ENCODE measurements at regions not wholly inside any gene's neighbourhood (a gene's known extent, or its start where the extent isn't known, plus 50 kb on each side); places are given as distances from the start of the nearest gene placed in this dataset.

DNA sequence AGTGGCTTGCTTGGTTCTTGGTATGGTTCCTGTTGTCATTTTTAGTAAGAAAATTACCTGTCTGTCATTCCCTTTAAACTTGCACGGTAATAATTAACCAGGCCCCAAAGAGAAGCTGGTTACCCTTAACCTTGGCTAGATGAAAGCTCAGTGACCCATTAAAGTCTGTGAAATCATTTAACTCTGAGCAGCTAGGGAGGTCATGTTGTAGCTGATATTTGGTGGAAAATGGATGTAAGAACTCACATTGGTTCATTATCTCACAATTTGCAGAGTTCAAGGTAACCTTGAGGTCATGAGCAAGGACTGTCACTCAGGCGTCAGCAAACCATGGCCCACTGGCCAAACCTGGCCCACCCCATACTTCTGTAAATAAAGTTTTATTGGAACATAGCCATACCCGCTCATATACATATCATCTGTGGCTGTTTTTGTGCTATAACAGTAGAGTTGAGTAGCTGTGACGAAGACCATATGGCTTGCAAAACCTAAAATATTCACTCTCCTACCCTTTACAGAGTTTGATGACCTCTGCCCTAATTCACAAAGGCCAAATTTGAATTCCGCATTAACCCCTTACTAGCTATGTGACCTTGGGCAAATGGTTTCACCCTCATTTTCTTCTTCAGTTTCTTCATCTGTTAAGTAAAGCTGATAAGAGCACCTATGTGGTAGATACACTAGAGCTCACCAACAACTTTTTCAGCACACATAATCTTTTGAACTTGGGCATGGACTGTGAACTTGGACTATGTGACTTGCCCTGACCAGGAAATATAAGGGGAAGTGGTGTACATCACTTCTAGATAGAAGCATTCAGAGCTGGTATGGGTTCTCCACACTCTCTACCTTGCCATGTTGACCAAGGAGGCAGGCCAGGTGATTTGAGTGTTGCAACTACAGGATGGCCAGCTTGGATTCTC lies 61.5 kb upstream of the CPEB4 start:
- no peak overlapping the region for H2AFZ ChIP-seq (ENCODE audit: low read length)
- H3K79me2 ChIP-seq (ENCODE audit: control insufficient read depth in 1 of 2, insufficient read depth in 2 of 2, low read length in 2 of 2) = no peaks in the 10 kb centered on the region
- H3K9me3 ChIP-seq (ENCODE audit: insufficient read depth in 2 of 2, low read depth in 1 of 2, low read length in 1 of 2) = no peaks in the 10 kb centered on the region
- H3K23ac ChIP-seq (ENCODE audit: insufficient read length) = no peak overlapping the region
- H3K23me2 ChIP-seq (ENCODE audit: low read depth, low read length) = no peaks in the 10 kb centered on the region
- H2BK12ac ChIP-seq (ENCODE audit: low read depth, low read length) = no peak overlapping the region
- H4K8ac ChIP-seq (ENCODE audit: extremely low read depth, insufficient read depth, low read length) = no peak overlapping the region
- H3K18ac ChIP-seq (ENCODE audit: extremely low read depth, low read length) = no peak overlapping the region
- H4K91ac ChIP-seq (replicated peaks; ENCODE audit: insufficient read length, low read length) = no peak overlapping the region
- H3K4ac ChIP-seq (replicated peaks; ENCODE audit: insufficient read length, low read depth, low read length) = no peak overlapping the region
- H3K36me3 ChIP-seq (ENCODE audit: control insufficient read depth in 2 of 4, insufficient read depth in 4 of 4, low read length in 3 of 4) = no peaks in the 10 kb centered on the region
- H3K27me3 ChIP-seq (replicated peaks in 1 of 4; ENCODE audit: control insufficient read depth in 3 of 4, extremely low read depth in 1 of 4, insufficient read depth in 3 of 4, low read length in 3 of 4) = no peaks in the 10 kb centered on the region; a peak in 1 of 7 replicates
- no peak overlapping the region for H2BK120ac ChIP-seq (replicated peaks; ENCODE audit: low read depth, low read length)
- H2AK5ac ChIP-seq (ENCODE audit: low read depth, low read length) = no peak overlapping the region
- no peak overlapping the region for H3K4me2 ChIP-seq (ENCODE audit: insufficient read depth in 1 of 2, low read depth in 2 of 2, low read length in 2 of 2)
- no peak overlapping the region for H4K5ac ChIP-seq (ENCODE audit: insufficient read length, low read depth, low read length)
- no peak overlapping the region for H2BK15ac ChIP-seq (ENCODE audit: low read length)
- TF ChIP-seq NANOG (IDR thresholded peaks at IDR 0.05; ENCODE audit: insufficient read depth, low read depth, low read length, poor library complexity, severe bottlenecking) = no peak
- H2BK5ac ChIP-seq (ENCODE audit: low read depth, low read length) = no peak overlapping the region
- H2BK20ac ChIP-seq (ENCODE audit: low read length) = no peak overlapping the region
- POLR2A ChIA-PET (ENCODE audit: partially characterized antibody) = no interaction called here
- FAIRE-seq = no peak
- CTCF ChIA-PET (ENCODE audit: partially characterized antibody) = interaction anchor here (0.8 to 2.6 kb wide), 6 partner anchors 9 to 198 kb away, joined by 3 to 10 read pairs (median 3); no protein-coding TSS in a partner anchor
- no peak overlapping the region for H3K9ac ChIP-seq (replicated peaks in 1 of 4; ENCODE audit: extremely low read depth in 1 of 4, low read depth in 3 of 4, low read length in 3 of 4)
- no peaks in the 10 kb centered on the region for H4K20me1 ChIP-seq (replicated peaks in 1 of 2; ENCODE audit: control insufficient read depth in 1 of 2, insufficient read depth in 2 of 2, low read length in 2 of 2)
- no peak overlapping the region for H3K27ac ChIP-seq (ENCODE audit: low read depth, low read length)
- peaks cover 0 to 4% (median 3%) of the 10 kb centered on the region in 4 experiments; a peak in 3 of 7 replicates for H3K4me1 ChIP-seq (replicated peaks in 1 of 4; ENCODE audit: control insufficient read depth in 3 of 4, insufficient read depth in 4 of 4, low read length in 3 of 4)
- no peak overlapping the region for H3K4me3 ChIP-seq (ENCODE audit: extremely low read depth in 1 of 4, insufficient read depth in 2 of 4, low read depth in 3 of 4, low read length in 4 of 4)
- H3K56ac ChIP-seq (replicated peaks; ENCODE audit: insufficient read length, low read depth, low read length) = no peak overlapping the region
- no peak for DNase-seq (ENCODE audit: low read depth in 1 of 2, low spot score in 2 of 2)
- no peak overlapping the region for H3K14ac ChIP-seq (ENCODE audit: insufficient read length)
- WGBS, 2 experiments (ENCODE audit: extremely low coverage in 1 of 2, insufficient coverage in 1 of 2, insufficient read length in 1 of 2, insufficient replicate concordance in 2 of 2, low coverage in 1 of 2, low lambda C conversion rate in 2 of 2, missing lambda C conversion rate in 1 of 2) = 82% methylated on average over 5 of the region's 5 CpGs; no CpG with 5 or more reads in 1 of the 2 experiments
- H3K79me1 ChIP-seq (ENCODE audit: low read depth, low read length) = no peaks in the 10 kb centered on the region
